GM19193 (cell line): ENCODE measurements at regions not wholly inside any gene's neighbourhood (a gene's known extent, or its start where the extent isn't known, plus 50 kb on each side); places are given as distances from the start of the nearest gene placed in this dataset.

Source experiments
- POLR2A ChIP-seq: IDR thresholded peaks from 4 replicates; pipeline ENCODE4 v1.6.1; 2011; ENCODE audit not compliant: insufficient read depth, insufficient read length; ENCODE audit errors: extremely low read depth

GRCh38 chr2:145638675-145639074 lies 1118.8 kb upstream of the ZEB2 start:
- no peak for TF ChIP-seq POLR2A

GRCh38 chr2:145635706-145636427 lies 1115.9 kb upstream of the ZEB2 start:
- TF ChIP-seq POLR2A, result no peak

GRCh38 chr2:145631561-145631960 lies 1111.6 kb upstream of the ZEB2 start:
- no peak for TF ChIP-seq POLR2A

DNA sequence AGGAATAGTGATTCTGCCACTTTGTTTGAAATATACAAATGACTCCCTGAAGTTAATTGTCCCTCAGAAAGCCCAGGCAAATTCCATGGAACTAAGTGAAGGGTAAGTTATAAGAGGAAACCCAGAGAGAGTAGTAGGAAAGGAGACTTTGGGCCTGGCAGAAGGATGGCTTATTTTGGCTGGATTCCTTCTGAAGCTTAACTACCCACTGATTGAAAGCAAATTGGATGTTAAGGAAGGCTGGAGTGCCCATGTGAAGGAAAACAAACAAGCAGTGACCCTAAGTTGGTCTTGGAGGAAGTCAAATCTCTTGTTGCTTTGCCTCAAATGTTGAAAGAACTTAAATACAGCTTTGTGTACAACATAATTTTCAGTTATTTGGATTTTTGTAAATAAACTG lies 1106.4 kb upstream of the ZEB2 start:
- TF ChIP-seq POLR2A, result no peak

DNA sequence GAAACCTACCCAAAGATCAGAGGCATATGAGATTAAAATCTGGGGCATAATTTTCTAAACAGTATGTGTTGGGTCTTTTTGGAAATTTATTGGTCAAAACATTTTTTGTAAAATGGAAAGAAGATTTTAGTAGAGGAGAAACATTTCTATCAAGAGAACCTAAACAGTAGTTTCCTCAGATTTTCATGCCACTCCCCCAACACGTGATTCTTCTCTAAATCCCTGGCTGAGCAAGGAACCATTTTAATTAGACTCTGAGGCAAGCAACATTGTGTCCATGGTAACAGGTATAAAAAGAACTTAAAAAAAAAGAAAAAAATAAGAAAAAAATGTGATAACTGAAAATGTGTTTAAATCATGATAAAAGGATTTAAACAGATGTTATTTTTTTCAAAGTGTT lies 1105.2 kb upstream of the ZEB2 start:
- TF ChIP-seq POLR2A, result no peak

DNA sequence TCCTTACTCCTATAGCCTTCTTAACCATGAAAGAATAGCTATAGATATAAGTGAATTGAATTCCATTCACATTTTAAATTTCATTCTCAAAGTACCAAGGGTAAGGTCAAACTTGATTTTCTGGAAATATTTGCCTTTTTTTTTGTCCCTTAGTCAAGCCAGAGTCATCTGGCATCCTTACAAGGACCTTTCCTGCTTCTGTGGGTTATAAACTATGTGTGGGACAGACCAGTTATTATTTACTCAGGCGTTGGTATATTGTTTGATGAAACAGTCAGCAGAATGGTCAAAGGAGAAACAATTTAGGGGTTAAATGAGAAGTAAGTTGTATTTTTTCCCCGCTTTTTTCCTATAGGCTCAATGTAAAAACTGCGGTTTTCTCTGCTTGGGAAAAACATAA lies 1103.2 kb upstream of the ZEB2 start:
- no peak for TF ChIP-seq POLR2A

- TF ChIP-seq POLR2A, result no peak
Measured at GRCh38 chr2:145622285-145622684, 1102.4 kb upstream of the ZEB2 start.

GRCh38 chr2:145617906-145618305 lies 1098.0 kb upstream of the ZEB2 start:
- TF ChIP-seq POLR2A, result no peak

GRCh38 chr2:145617420-145617819 lies 1097.5 kb upstream of the ZEB2 start:
- no peak for TF ChIP-seq POLR2A

DNA sequence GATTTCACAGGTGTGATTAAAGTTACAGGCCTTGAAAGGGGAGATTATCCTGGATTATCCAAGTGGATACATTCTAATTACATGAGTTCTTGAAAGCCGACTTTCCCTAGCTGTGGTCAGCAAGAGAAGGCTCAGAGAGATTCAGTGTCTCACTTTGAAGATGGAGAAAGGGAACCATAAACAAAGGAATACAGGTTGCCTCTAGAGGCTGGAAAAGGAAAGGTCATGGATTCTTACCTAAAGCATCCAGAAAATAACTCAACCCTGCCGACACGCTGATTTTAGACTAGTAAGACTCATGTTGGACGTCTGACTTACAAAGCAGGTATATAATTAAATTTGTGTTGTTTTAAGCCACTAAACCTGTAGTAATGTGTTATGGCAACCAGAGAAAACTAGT lies 1095.7 kb upstream of the ZEB2 start:
- TF ChIP-seq POLR2A, result no peak

DNA sequence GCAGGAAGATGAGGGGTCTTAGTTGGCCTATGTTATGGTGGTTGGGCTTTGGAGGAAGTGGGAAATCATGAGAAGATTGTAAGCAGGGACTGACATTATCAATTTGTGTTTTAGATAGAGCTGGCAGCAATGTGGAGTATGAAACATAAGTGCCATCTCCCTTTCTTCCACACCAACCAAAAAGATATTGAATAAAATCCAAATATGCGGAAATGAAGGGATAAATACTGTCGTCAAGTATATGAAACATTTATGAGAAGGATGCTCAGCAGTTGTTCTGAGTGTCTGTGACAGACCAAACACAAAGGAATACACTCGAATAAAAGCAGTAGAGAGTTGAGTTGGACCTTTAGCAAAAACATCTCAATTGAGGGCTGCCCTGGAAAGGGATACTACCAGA lies 1090.0 kb upstream of the ZEB2 start:
- no peak for TF ChIP-seq POLR2A

GRCh38 chr2:145601361-145601925 lies 1081.5 kb upstream of the ZEB2 start:
- TF ChIP-seq POLR2A, result no peak

DNA sequence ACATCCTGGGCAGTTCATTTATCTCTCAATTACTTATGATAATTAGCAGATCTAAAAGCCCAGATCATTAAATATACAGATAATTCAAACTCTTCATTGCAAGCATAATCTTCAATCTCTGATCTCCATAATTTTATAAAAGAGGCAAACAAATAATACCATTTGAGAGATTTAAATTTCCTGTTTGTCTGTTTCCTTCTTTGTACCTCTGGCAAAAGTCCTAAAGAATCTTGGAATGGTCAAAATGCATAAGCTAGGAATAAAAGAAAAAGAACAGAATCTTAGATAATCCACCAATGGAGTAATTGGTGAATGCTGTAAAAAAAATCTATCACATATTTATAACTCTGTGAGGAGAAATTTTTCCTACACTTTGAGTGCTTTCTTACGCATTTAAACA lies 1080.9 kb upstream of the ZEB2 start:
- TF ChIP-seq POLR2A, result no peak

DNA sequence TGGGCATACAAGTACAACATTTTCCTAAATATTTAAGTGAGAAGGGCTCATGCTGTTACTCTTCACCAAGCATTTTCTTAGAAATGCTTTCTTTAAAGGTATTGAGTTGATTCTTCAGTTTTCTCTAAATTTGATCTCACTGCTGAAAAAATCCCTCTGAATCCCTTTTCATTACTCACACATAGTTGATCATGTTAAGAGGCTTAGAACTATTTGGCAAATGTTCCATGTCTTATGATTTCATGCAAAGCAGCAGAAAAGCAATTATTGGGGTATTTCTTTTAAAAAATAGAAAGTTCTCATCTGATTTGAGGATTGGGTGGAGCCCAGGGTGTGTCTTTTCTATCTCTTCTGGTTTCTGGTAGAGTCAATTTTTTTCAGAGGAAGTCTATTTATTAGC lies 1079.8 kb upstream of the ZEB2 start:
- TF ChIP-seq POLR2A, result no peak

- no peak for TF ChIP-seq POLR2A
Measured at GRCh38 chr2:145598434-145598833, 1078.5 kb upstream of the ZEB2 start.

GRCh38 chr2:145597809-145598208 lies 1077.9 kb upstream of the ZEB2 start:
- no peak for TF ChIP-seq POLR2A

DNA sequence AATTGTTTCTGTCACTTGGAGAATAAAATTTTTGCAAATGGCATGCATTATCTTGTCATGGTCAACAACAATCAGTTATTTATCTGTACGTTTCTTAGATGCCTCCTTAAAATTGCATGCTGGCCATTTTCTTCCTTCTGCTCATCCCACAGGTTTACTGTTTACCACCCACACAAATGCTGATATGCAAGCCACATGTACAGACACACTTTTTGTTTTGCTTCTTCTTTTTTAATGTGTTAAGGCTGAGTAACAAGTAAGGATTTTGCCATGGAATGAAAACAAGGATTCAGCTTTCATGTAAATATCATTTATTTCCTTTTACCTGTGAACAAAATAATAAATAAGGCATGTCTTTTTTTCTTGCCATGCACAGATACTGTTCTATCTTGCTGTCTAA lies 1077.1 kb upstream of the ZEB2 start:
- no peak for TF ChIP-seq POLR2A

DNA sequence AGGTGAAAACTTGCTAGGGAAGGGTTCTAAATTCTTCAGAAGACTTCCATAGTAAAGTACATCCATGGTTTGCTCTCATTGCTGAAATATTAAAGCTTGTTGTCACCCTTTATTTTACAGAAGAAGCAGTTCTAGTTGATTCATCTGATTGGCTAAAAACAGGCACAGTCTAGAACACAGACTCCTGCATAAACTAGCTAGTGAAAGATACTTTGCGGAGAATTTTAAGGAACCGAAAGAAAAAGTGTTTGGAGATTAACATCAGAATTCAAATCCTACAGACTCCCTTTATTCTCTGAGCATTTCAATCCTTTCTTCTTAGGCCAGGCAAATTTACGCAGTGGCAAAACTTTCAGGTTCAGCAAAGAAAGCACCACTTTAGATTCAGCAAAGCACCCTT lies 1076.5 kb upstream of the ZEB2 start:
- no peak for TF ChIP-seq POLR2A

GRCh38 chr2:145595296-145595695 lies 1075.4 kb upstream of the ZEB2 start:
- TF ChIP-seq POLR2A, result no peak
